CD4-positive, alpha-beta T cell treated with Interleukin-4 for 4 hours (primary cell): ENCODE measurements at regions not wholly inside any gene's neighbourhood (a gene's known extent, or its start where the extent isn't known, plus 50 kb on each side); places are given as distances from the start of the nearest gene placed in this dataset.
"Not testable (repeated sequence)": the region's sequence is repeated elsewhere in the genome, so short reads cannot be mapped to it uniquely, and the experiment has no call there.

ENCODE experiments used
- DNase-seq: peaks from one replicate; pipeline ENCODE4 v3.0.0-alpha.2; 2020

GRCh38 chr20:24418731-24419130 lies 50.7 kb upstream of the SYNDIG1 start:
- no peak for DNase-seq

- DNase-seq: no peak
Measured at GRCh38 chr20:24417485-24417884, 51.9 kb upstream of the SYNDIG1 start.

DNA sequence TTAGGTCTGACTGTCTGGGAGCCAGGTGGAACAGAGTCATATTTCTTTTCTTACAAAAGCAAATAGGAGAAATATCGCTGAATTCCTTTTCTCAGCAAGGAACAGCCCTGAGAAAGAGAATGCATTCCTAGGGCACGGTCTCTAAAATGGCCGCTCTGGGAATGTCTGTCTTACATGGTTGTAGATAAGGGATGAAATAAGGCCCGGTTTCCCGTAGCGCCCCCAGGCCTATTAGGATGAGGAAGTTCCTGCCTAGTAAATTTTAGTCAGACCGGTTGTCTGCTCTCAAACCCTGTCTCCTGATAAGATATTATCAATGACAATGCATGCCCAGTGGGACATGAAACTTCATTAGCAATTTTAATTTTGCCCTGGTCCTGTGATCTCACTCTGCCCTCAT lies 54.0 kb upstream of the SYNDIG1 start:
- not testable (repeated sequence) for DNase-seq

DNA sequence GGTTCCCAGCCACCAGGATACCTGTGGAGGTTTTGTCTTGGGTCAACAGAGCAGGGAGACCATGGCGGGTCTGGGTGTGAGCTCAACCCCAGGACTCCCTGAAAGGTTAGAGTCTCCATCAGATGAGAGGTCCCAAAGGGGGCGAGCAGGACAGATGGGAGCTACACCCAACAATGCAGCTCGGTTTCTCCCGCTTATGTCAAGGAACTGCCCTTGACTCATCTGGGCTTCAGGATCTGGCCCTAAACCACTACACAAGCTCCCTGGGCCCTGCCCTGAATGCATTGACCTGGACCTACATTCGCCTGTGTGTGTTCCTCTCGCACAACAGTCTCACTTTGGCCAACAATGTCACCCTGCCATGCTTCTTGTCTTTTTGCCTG lies 57.6 kb upstream of the SYNDIG1 start:
- DNase-seq: no peak

- DNase-seq: no peak
Measured at GRCh38 chr20:24411003-24411833, 58.2 kb upstream of the SYNDIG1 start.

DNA sequence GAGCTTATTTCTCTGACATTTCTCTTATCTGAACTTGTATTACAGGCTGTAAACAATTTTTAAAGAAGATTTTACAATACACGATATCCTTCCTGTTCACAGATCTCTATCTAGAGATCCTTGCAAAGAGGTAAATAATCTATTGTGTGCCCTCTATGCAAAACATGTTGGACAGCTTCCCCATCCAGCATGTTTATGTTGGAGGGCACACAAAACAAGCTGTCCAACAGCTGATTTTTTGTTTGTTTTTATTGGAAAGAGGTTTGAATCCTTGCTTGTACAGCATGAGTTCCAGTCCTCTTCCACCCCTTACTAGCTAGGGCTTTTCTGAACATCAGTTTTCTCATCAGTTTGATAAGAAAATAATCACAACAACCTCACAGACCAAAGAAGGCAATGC lies 62.3 kb upstream of the SYNDIG1 start:
- DNase-seq: no peak

- DNase-seq: no peak
Measured at GRCh38 chr20:24406750-24407149, 62.7 kb upstream of the SYNDIG1 start.

- DNase-seq: no peak
Measured at GRCh38 chr20:24406251-24406650, 63.2 kb upstream of the SYNDIG1 start.

DNA sequence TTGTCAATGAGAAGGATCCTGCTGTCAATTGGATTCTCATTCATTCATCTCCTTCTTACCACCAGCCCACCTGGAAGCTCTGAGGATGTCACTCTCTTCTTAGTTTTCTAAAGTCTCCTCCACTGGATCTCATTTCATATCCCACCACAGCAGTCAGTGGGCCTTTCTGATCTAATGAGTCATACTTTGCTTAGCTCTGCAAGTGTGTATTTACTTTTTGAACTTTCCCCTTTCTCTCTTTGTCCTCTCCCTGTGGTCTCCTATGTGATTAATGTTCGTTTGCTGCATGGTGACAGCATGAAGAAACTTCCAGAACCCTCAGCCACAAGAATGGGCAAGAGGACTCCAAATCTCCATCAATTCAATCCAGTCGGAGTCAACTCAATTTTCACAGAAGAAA lies 63.6 kb upstream of the SYNDIG1 start:
- no peak for DNase-seq

DNA sequence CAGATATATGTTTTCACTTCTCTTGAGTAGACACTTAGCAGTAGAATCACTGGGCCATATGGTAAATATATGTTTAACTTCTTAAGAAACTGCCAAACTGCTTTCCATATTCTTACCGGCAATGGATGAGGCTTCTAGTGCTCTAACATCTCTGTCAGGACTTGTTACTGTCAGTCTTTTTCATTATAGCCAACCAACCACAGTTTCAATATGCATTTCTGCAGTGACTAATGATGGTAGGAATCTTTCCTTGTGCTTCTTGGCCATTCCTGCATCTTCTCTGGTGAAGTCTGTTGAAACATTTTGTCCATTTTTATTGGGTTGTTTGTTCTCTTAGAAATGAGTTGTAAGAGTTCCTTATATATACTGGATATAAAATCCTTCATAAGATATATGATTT lies 66.0 kb upstream of the SYNDIG1 start:
- no peak for DNase-seq

DNA sequence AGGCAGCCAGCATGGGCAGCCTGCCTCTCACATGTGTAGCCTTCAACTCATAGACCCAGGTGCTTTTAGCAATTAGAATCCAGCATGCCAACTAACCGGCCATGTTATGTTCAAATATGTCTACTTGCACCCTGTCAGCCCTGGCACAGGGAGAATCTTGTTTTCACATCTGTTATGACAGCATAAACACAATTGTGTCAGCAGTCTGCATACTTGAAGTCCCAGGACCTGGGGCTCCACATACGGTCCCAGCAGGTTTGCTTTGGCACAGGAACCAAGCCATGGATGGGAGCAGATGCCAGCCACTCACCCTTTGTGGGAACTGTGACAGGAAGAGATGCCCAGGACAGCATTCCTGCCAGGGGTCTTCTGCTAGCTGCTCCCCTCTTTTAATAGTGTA lies 67.2 kb upstream of the SYNDIG1 start:
- no peak for DNase-seq

- no peak for DNase-seq
Measured at GRCh38 chr20:24395151-24395550, 74.3 kb upstream of the SYNDIG1 start.

GRCh38 chr20:24393903-24394302 lies 75.5 kb upstream of the SYNDIG1 start:
- DNase-seq: no peak

GRCh38 chr20:24392612-24393011 lies 76.8 kb upstream of the SYNDIG1 start:
- DNase-seq: no peak

DNA sequence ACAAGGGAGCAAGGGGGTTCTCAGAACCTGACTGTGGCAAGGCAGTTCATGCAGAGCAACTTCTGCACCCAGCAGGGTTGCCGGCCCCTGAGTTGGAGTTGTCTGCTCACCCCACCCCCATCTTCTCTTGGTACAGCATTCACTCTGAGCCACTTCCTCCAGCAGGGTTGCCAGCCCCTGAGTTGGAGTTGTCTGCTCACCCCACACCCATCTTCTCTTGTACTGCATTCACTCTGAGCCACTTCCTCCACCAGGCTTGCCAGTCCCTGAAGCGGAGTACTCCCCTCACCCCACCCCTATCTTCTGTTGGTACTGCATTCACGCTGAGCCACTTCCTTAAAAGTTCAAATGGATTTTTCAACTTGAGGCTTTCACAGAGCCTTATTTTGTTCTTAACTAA lies 79.7 kb upstream of the SYNDIG1 start:
- DNase-seq: peak; percentile 5

DNA sequence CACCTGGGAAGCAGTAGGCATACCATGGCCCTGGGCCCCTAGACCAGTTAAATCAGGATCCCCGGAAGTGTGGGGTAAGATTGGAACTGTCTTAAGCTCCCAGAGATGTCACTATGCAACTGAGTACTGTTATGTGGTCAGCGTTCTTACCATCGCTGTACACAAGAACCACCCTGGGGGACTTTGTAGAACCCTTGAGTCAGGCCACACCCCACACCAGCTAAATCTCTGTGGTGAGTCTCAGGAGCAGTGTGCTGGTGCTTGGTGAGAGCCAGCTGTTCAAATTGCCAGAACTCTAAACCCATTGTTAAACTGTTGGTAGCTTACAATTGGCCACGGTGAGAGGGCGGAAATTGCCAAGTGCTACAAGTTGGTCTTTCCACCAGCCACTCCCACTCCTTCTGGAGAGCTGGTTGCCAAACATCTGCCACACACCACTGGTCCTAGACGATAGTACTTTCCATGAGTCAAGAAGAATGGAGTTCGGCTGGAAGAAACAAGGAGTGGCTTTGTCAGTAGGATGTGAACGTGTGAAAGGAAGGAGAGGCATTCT lies 80.5 kb upstream of the SYNDIG1 start:
- DNase-seq: no peak

- no peak for DNase-seq
Measured at GRCh38 chr20:24385547-24385946, 83.9 kb upstream of the SYNDIG1 start.

GRCh38 chr20:24384865-24385264 lies 84.6 kb upstream of the SYNDIG1 start:
- no peak for DNase-seq

DNA sequence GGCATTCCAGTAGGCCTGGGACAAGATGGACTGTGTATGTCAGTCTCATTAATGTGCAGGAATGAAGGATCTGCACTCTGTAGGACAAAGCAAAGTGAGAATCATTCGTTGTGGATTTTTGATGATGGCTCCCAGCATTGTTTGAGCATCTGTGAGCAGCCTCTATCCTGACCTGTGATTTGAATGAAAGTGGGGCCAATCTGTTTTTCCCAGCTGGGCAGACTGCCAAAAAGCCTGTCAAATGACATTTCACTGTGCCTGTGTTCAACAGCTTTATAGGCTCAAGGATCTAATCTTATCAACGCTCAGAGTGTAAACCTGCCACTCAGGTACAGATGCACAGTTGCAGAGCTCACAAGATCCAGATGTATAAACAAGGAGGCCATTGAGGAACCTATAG lies 86.7 kb upstream of the SYNDIG1 start:
- DNase-seq: no peak

DNA sequence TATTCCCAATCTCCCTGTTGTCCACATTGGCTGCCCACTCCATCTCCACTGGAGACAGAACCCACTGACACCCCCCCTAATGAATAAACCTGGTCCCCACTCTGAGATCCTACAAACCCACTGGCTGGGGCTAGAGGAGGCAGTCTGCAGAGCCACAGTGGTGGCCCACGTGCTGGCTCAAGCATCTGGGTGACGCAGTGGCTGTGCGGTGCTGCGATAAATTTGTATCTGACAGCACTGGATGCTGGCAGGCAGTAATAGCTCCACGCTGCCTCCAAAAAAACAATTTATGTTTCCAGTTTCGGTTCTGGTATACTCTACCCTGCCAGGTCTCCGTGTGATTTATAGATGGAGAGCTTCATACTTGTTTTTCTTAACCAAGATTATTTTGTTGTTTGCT lies 87.1 kb upstream of the SYNDIG1 start:
- DNase-seq: no peak

DNA sequence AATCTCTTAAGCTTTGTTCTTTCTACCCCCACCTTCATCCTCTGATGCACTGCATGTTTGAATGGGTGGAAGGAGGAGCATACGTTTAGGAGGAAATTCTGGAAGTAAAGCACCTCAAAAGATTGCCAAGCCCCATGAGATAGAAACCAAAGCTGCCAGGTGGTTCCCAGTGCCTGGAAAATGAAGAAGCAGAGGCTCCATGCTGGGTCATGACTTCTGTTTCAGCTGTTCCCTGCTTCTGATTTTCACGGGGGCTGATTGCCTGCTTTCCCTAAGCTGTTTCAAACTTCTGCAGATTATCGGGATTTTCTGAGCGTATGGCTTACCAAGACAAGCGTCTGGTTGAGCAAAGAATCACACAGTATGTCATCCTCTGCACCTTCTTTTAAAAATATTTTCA lies 87.5 kb upstream of the SYNDIG1 start:
- no peak for DNase-seq

DNA sequence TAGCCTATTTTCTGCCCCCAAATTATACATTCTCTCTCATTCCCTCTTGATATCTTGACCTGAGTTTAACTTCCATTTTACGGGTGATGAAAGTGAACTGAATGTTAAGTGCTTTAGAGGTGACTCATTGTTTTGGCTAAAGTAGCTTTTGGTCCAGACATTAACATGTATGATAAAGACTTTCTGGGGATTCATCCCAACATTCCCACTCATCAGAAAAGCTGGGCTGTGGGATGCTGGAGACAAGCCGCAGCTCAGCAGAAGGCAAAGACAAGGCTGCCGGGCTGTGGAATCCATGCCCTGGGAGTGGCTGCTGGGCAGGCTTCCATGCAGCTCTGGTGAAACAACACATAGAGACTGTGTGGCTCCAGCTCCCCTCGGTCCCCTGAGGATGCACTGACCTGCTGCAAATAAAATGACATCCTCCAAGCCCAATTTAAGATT lies 89.9 kb upstream of the SYNDIG1 start:
- DNase-seq: no peak

DNA sequence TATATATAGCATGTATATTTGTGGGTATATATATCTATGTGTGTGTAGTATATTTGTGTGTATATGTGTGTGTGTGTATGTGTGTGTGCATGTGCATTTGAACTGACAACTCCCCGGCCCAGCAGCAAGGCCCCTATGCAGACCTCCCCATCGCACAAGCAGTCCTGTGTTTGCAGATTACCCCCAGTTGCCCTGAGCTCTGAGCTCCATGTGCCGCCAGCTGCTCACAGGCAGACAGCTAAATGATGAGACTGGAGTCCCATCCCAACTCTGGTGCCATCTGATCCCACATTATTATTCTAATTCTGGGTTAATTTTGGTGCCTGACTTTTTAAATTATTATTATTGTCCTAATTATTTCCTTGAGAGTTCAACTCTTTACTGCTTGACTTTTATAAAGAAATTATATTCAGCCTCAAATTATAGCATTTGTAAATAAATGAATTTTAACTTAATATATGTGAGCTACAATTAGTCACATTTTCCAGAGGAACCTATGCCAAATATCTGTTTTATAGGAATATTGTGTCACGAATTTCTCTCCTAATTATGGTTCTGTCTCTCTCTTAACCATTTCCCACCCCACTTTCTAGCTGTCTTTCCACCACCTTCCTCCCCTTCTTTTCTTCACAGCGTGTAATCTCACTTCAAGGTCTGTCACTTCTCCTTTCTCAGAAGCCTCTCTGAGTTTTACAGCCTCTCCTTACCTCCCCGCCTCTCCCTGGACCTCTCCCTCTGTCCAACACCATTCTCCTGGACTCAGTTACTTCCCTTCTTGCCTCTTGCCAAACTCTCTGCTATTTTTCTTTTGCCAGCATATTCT lies 90.6 kb upstream of the SYNDIG1 start:
- no peak for DNase-seq
